ENCODE measurements at regions not wholly inside any gene's neighbourhood (a gene's known extent, or its start where the extent isn't known, plus 50 kb on each side); places are given as distances from the start of the nearest gene placed in this dataset.

- DNase-seq = no peak
These were observed 273.0 kb upstream of the COL8A1 start for GRCh38 chr3:99365396-99365795.

GRCh38 chr3:99357131-99357530 lies 281.3 kb upstream of the COL8A1 start:
- no peak for DNase-seq

- no peak for DNase-seq
These were observed 281.7 kb upstream of the COL8A1 start for GRCh38 chr3:99356696-99357095.

GRCh38 chr3:99355465-99355864 lies 282.9 kb upstream of the COL8A1 start:
- DNase-seq = no peak

GRCh38 chr3:99352811-99353210 lies 285.6 kb upstream of the COL8A1 start:
- DNase-seq = no peak

GRCh38 chr3:99351122-99351521 lies 287.3 kb upstream of the COL8A1 start:
- no peak for DNase-seq

- DNase-seq = no peak
These were observed 289.9 kb upstream of the COL8A1 start for GRCh38 chr3:99348451-99348850.

GRCh38 chr3:99344216-99344615 lies 294.2 kb upstream of the COL8A1 start:
- DNase-seq = no peak

- DNase-seq = no peak
These were observed 296.0 kb upstream of the COL8A1 start for GRCh38 chr3:99342383-99342782.

- DNase-seq = no peak
These were observed 299.2 kb upstream of the COL8A1 start for GRCh38 chr3:99339222-99339621.

- DNase-seq = no peak
These were observed 305.7 kb upstream of the COL8A1 start for GRCh38 chr3:99332718-99333117.

GRCh38 chr3:99332276-99332675 lies 306.1 kb upstream of the COL8A1 start:
- DNase-seq = no peak

GRCh38 chr3:99330924-99331532 lies 307.4 kb upstream of the COL8A1 start:
- DNase-seq = no peak

- DNase-seq = no peak
These were observed 308.1 kb upstream of the COL8A1 start for GRCh38 chr3:99330281-99330680.

- DNase-seq = no peak
These were observed 313.0 kb upstream of the COL8A1 start for GRCh38 chr3:99325402-99325801.

GRCh38 chr3:99324636-99325203 lies 313.7 kb upstream of the COL8A1 start:
- DNase-seq = no peak

- DNase-seq = no peak
These were observed 314.5 kb upstream of the COL8A1 start for GRCh38 chr3:99323940-99324339.

GRCh38 chr3:99322551-99322950 lies 315.8 kb upstream of the COL8A1 start:
- no peak for DNase-seq

GRCh38 chr3:99321261-99321660 lies 317.1 kb upstream of the COL8A1 start:
- no peak for DNase-seq

- DNase-seq = no peak
These were observed 318.4 kb upstream of the COL8A1 start for GRCh38 chr3:99319961-99320360.

GRCh38 chr3:99319450-99319849 lies 318.9 kb upstream of the COL8A1 start:
- DNase-seq = no peak

- DNase-seq = no peak
These were observed 321.2 kb upstream of the COL8A1 start for GRCh38 chr3:99317201-99317600.

GRCh38 chr3:99315896-99316295 lies 322.5 kb upstream of the COL8A1 start:
- DNase-seq = no peak

GRCh38 chr3:99313485-99313884 lies 324.9 kb upstream of the COL8A1 start:
- no peak for DNase-seq

GRCh38 chr3:99298661-99299060 lies 339.7 kb upstream of the COL8A1 start:
- DNase-seq = no peak

Measured in CD4-positive, alpha-beta T cell treated with Interleukin-15 for 1 hour (primary cell).